ENCODE measurements at regions not wholly inside any gene's neighbourhood (a gene's known extent, or its start where the extent isn't known, plus 50 kb on each side); places are given as distances from the start of the nearest gene placed in this dataset.

- H3K27me3 ChIP-seq (ENCODE audit: insufficient read depth, low read depth, low read length), result no peaks in the 10 kb centered on the region
- H3K9me3 ChIP-seq (ENCODE audit: low read length), result no peaks in the 10 kb centered on the region
- H3K4me2 ChIP-seq (ENCODE audit: low read length), result no peak overlapping the region
- H3K36me3 ChIP-seq (ENCODE audit: insufficient read depth, low read length), result no peaks in the 10 kb centered on the region
- H3K27ac ChIP-seq (ENCODE audit: low read length), result no peak overlapping the region
- H3F3A ChIP-seq (ENCODE audit: insufficient read depth, low read length, poor library complexity, severe bottlenecking), result no peaks in the 10 kb centered on the region
- TF ChIP-seq, protein P1, sequence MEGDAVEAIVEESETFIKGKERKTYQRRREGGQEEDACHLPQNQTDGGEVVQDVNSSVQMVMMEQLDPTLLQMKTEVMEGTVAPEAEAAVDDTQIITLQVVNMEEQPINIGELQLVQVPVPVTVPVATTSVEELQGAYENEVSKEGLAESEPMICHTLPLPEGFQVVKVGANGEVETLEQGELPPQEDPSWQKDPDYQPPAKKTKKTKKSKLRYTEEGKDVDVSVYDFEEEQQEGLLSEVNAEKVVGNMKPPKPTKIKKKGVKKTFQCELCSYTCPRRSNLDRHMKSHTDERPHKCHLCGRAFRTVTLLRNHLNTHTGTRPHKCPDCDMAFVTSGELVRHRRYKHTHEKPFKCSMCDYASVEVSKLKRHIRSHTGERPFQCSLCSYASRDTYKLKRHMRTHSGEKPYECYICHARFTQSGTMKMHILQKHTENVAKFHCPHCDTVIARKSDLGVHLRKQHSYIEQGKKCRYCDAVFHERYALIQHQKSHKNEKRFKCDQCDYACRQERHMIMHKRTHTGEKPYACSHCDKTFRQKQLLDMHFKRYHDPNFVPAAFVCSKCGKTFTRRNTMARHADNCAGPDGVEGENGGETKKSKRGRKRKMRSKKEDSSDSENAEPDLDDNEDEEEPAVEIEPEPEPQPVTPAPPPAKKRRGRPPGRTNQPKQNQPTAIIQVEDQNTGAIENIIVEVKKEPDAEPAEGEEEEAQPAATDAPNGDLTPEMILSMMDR (IDR thresholded peaks at IDR 0.05; ENCODE audit: poor library complexity, severe bottlenecking), result no peak
- TF ChIP-seq EZH2 (IDR thresholded peaks at IDR 0.05; ENCODE audit: borderline replicate concordance, insufficient read depth, low read length, poor library complexity, severe bottlenecking) (no peak), RAD21 (conservative IDR thresholded peaks at IDR 0.05) (no peak), POLR2AphosphoS5 (IDR thresholded peaks at IDR 0.05) (no peak), SMC3 (conservative IDR thresholded peaks at IDR 0.05; ENCODE audit: poor library complexity) (no peak), EP300 (conservative IDR thresholded peaks at IDR 0.05; ENCODE audit: poor library complexity, severe bottlenecking) (no peak), MXI1 (conservative IDR thresholded peaks at IDR 0.05; ENCODE audit: poor library complexity, severe bottlenecking) (no peak), TAF1 (IDR thresholded peaks at IDR 0.05; ENCODE audit: low read depth) (no peak)
- no peaks in the 10 kb centered on the region for H4K20me1 ChIP-seq (ENCODE audit: insufficient read depth)
- H3K9me2 ChIP-seq (ENCODE audit: insufficient read depth, low read length), result no peaks in the 10 kb centered on the region
- no peaks in the 10 kb centered on the region for H3K79me2 ChIP-seq (replicated peaks; ENCODE audit: insufficient read depth, low read length)
- H3K9ac ChIP-seq (ENCODE audit: low read length), result no peak overlapping the region
- H2AFZ ChIP-seq (ENCODE audit: low read depth, low read length), result no peak overlapping the region
- H3K4me3 ChIP-seq (ENCODE audit: low read length), result no peak overlapping the region
Observed at GRCh38 chr20:57094991-57095390, 171.4 kb downstream of the BMP7 start.

DNA sequence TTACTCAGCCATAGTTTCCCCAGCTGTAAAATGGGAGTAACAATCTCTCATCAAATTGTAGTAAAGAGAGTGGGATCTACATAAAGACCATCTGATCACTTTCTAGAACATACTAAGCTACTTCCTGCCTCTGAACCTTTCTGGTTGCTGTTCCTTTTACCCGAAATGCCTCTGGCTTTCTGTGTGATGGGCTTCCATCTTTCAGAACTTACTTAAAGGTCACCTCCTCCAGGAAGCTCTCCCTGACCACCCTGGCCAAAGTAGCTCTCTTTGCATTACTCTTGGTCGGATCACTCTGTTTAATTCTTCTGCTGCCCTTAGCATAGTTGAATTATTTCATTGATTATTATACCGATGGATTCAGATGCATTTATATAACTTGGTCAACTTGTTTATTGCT lies 171.0 kb downstream of the BMP7 start:
- Histone ChIP-seq H3K36me3 (ENCODE audit: insufficient read depth, low read length) (no peaks in the 10 kb centered on the region), H3K9me2 (ENCODE audit: insufficient read depth, low read length) (no peaks in the 10 kb centered on the region), H3F3A (ENCODE audit: insufficient read depth, low read length, poor library complexity, severe bottlenecking) (no peaks in the 10 kb centered on the region), H3K9me3 (ENCODE audit: low read length) (no peaks in the 10 kb centered on the region), H2AFZ (ENCODE audit: low read depth, low read length) (no peak overlapping the region), H3K27me3 (ENCODE audit: insufficient read depth, low read depth, low read length) (no peaks in the 10 kb centered on the region), H4K20me1 (ENCODE audit: insufficient read depth) (no peaks in the 10 kb centered on the region), H3K4me2 (ENCODE audit: low read length) (no peak overlapping the region), H3K9ac (ENCODE audit: low read length) (no peak overlapping the region), H3K4me3 (ENCODE audit: low read length) (no peak overlapping the region), H3K79me2 (replicated peaks; ENCODE audit: insufficient read depth, low read length) (no peaks in the 10 kb centered on the region), H3K27ac (ENCODE audit: low read length) (no peak overlapping the region)
- TF ChIP-seq, protein P1 (IDR thresholded peaks at IDR 0.05; ENCODE audit: poor library complexity, severe bottlenecking), result no peak
- no peak for TF ChIP-seq RAD21 (conservative IDR thresholded peaks at IDR 0.05)
- no peak for TF ChIP-seq TAF1 (IDR thresholded peaks at IDR 0.05; ENCODE audit: low read depth)
- no peak for TF ChIP-seq POLR2AphosphoS5 (IDR thresholded peaks at IDR 0.05)
- no peak for TF ChIP-seq EP300 (conservative IDR thresholded peaks at IDR 0.05; ENCODE audit: poor library complexity, severe bottlenecking)
- TF ChIP-seq, protein P2, sequence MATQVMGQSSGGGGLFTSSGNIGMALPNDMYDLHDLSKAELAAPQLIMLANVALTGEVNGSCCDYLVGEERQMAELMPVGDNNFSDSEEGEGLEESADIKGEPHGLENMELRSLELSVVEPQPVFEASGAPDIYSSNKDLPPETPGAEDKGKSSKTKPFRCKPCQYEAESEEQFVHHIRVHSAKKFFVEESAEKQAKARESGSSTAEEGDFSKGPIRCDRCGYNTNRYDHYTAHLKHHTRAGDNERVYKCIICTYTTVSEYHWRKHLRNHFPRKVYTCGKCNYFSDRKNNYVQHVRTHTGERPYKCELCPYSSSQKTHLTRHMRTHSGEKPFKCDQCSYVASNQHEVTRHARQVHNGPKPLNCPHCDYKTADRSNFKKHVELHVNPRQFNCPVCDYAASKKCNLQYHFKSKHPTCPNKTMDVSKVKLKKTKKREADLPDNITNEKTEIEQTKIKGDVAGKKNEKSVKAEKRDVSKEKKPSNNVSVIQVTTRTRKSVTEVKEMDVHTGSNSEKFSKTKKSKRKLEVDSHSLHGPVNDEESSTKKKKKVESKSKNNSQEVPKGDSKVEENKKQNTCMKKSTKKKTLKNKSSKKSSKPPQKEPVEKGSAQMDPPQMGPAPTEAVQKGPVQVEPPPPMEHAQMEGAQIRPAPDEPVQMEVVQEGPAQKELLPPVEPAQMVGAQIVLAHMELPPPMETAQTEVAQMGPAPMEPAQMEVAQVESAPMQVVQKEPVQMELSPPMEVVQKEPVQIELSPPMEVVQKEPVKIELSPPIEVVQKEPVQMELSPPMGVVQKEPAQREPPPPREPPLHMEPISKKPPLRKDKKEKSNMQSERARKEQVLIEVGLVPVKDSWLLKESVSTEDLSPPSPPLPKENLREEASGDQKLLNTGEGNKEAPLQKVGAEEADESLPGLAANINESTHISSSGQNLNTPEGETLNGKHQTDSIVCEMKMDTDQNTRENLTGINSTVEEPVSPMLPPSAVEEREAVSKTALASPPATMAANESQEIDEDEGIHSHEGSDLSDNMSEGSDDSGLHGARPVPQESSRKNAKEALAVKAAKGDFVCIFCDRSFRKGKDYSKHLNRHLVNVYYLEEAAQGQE (IDR thresholded peaks at IDR 0.05; ENCODE audit: borderline replicate concordance), result no peak
- no peak for TF ChIP-seq SMC3 (conservative IDR thresholded peaks at IDR 0.05; ENCODE audit: poor library complexity)
- no peak for TF ChIP-seq EZH2 (IDR thresholded peaks at IDR 0.05; ENCODE audit: borderline replicate concordance, insufficient read depth, low read length, poor library complexity, severe bottlenecking)
- TF ChIP-seq MXI1 (conservative IDR thresholded peaks at IDR 0.05; ENCODE audit: poor library complexity, severe bottlenecking), result no peak
